ENCODE measurements at regions not wholly inside any gene's neighbourhood (a gene's known extent, or its start where the extent isn't known, plus 50 kb on each side); places are given as distances from the start of the nearest gene placed in this dataset.

DNA sequence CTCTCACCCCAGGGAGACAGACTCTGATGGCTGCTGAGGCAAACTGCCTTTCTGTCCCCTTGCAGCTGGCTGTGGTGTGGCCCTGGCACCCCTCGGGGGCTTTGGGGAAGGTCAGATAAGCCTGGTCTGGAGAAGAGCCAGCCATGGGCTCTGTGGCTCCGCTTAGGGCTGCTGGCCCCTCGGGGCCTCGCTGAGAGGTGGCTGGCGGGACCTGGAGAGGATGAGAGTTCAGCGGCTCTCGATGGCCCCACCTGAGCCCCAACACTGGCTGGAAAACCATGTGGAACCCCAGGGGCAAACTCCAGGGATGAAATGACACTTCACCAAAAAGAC, 56.1 kb upstream of the ASAP2 start:
- TF ChIP-seq, protein P1, sequence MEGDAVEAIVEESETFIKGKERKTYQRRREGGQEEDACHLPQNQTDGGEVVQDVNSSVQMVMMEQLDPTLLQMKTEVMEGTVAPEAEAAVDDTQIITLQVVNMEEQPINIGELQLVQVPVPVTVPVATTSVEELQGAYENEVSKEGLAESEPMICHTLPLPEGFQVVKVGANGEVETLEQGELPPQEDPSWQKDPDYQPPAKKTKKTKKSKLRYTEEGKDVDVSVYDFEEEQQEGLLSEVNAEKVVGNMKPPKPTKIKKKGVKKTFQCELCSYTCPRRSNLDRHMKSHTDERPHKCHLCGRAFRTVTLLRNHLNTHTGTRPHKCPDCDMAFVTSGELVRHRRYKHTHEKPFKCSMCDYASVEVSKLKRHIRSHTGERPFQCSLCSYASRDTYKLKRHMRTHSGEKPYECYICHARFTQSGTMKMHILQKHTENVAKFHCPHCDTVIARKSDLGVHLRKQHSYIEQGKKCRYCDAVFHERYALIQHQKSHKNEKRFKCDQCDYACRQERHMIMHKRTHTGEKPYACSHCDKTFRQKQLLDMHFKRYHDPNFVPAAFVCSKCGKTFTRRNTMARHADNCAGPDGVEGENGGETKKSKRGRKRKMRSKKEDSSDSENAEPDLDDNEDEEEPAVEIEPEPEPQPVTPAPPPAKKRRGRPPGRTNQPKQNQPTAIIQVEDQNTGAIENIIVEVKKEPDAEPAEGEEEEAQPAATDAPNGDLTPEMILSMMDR (IDR thresholded peaks at IDR 0.05), result no peak
- no peak for TF ChIP-seq POLR2A (IDR thresholded peaks at IDR 0.05)
- TF ChIP-seq POLR2AphosphoS5 (IDR thresholded peaks at IDR 0.05), result no peak

Data from suprapubic skin (tissue), 4 donors.